ENCODE measurements at regions not wholly inside any gene's neighbourhood (a gene's known extent, or its start where the extent isn't known, plus 50 kb on each side); places are given as distances from the start of the nearest gene placed in this dataset.

GRCh38 chr2:172658945-172659344, 76.7 kb upstream of the RAPGEF4 start:
- no peak for DNase-seq

GRCh38 chr2:172662099-172662498, 73.5 kb upstream of the RAPGEF4 start:
- no peak for DNase-seq

GRCh38 chr2:172664766-172665165, 70.9 kb upstream of the RAPGEF4 start:
- DNase-seq = no peak

GRCh38 chr2:172667581-172668325, 67.9 kb upstream of the RAPGEF4 start:
- no peak for DNase-seq

GRCh38 chr2:172671501-172671900, 64.1 kb upstream of the RAPGEF4 start:
- DNase-seq = no peak

GRCh38 chr2:172672114-172672513, 63.5 kb upstream of the RAPGEF4 start:
- DNase-seq = no peak

- no peak for DNase-seq
Measured at GRCh38 chr2:172673056-172673683, 62.5 kb upstream of the RAPGEF4 start.

GRCh38 chr2:172674034-172674967, 61.3 kb upstream of the RAPGEF4 start:
- DNase-seq = peak in 1 of 2 experiments; percentile 18

- DNase-seq = no peak
Measured at GRCh38 chr2:172674968-172675303, 60.7 kb upstream of the RAPGEF4 start.

GRCh38 chr2:172677363-172677762, 58.3 kb upstream of the RAPGEF4 start:
- DNase-seq = no peak

- no peak for DNase-seq
Measured at GRCh38 chr2:172680436-172681068, 55.1 kb upstream of the RAPGEF4 start.

- DNase-seq = no peak
Measured at GRCh38 chr2:172685467-172685866, 50.2 kb upstream of the RAPGEF4 start.

Measured in activated CD4-positive, alpha-beta T cell treated with anti-CD3 and anti-CD28 coated beads, Interleukin-2, amount 50 U/mL, for 4 hours (primary cell).